ENCODE measurements at regions not wholly inside any gene's neighbourhood (a gene's known extent, or its start where the extent isn't known, plus 50 kb on each side); places are given as distances from the start of the nearest gene placed in this dataset.

- 40% methylated on average over 1 of the region's 5 CpGs for WGBS (ENCODE audit: insufficient coverage)
- Histone ChIP-seq H3K4me1 (ENCODE audit: control insufficient read depth, insufficient read depth, low read length) (no peaks in the 10 kb centered on the region), H3K4me3 (ENCODE audit: low read depth, low read length) (no peak overlapping the region), H3K27ac (ENCODE audit: low read depth, low read length) (no peak overlapping the region), H3K9me3 (ENCODE audit: control insufficient read depth, insufficient read depth, low read length) (no peaks in the 10 kb centered on the region), H3K27me3 (ENCODE audit: control insufficient read depth, insufficient read depth, low read length) (no peaks in the 10 kb centered on the region), H3K36me3 (ENCODE audit: control insufficient read depth, insufficient read depth, low read length) (no peaks in the 10 kb centered on the region)
- no peak for DNase-seq (ENCODE audit: low read depth in 4 of 6, low spot score in 6 of 6)
Observed at GRCh38 chr6:92922216-92922806, 497.0 kb downstream of the EPHA7 start.

DNA sequence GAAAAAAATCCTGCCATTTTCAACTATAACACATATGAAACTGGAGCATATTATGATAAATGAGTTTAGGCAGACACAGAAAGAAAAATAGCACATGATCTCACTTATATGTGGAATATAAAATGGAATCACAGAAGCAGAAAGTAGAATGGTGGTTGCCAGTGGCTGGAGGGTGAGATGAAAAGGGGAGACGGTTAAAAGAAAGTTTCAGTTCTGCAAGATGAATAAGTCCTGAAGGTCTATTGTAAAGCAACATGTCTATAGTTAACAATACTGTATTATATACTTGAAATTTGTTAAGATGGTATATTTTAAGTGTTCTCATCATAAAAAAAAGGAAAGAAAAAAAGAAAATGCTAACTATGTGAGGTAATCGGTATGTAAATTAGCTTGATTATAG, 503.9 kb downstream of the EPHA7 start:
- H3K27me3 ChIP-seq (ENCODE audit: control insufficient read depth, insufficient read depth, low read length): no peaks in the 10 kb centered on the region
- no peak overlapping the region for H3K27ac ChIP-seq (ENCODE audit: low read depth, low read length)
- H3K4me1 ChIP-seq (ENCODE audit: control insufficient read depth, insufficient read depth, low read length): no peaks in the 10 kb centered on the region
- no peak overlapping the region for H3K4me3 ChIP-seq (ENCODE audit: low read depth, low read length)
- no peak for DNase-seq (ENCODE audit: low read depth in 4 of 6, low spot score in 6 of 6)
- WGBS (ENCODE audit: insufficient coverage): no CpG with 5 or more reads among the region's 2 CpGs
- H3K9me3 ChIP-seq (ENCODE audit: control insufficient read depth, insufficient read depth, low read length): no peaks in the 10 kb centered on the region
- no peaks in the 10 kb centered on the region for H3K36me3 ChIP-seq (ENCODE audit: control insufficient read depth, insufficient read depth, low read length)

DNA sequence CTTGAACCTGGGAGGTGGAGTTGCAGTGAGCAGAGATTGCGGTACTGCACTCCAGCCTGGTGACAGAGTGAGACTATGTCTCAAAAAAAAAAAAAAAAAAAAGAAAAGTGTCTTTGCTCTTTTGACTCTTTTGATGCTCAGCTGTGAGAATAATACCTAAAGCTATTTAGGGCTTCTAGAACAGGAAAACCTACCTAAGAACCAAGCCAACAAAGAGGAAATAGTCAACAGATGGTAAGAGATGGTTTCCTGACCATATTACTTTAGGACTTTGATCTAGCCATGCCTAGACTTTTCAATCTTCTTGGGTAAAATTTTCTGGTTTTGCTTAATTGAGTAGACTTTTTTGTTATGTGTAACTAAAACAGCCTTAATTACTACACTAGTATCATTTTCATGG, 508.1 kb downstream of the EPHA7 start:
- H3K9me3 ChIP-seq (ENCODE audit: control insufficient read depth, insufficient read depth, low read length): no peaks in the 10 kb centered on the region
- no peak for DNase-seq (ENCODE audit: low read depth in 4 of 6, low spot score in 6 of 6)
- no CpG with 5 or more reads among the region's 1 CpG for WGBS (ENCODE audit: insufficient coverage)
- H3K4me3 ChIP-seq (ENCODE audit: low read depth, low read length): no peak overlapping the region
- no peaks in the 10 kb centered on the region for H3K36me3 ChIP-seq (ENCODE audit: control insufficient read depth, insufficient read depth, low read length)
- no peaks in the 10 kb centered on the region for H3K27me3 ChIP-seq (ENCODE audit: control insufficient read depth, insufficient read depth, low read length)
- no peaks in the 10 kb centered on the region for H3K4me1 ChIP-seq (ENCODE audit: control insufficient read depth, insufficient read depth, low read length)
- H3K27ac ChIP-seq (ENCODE audit: low read depth, low read length): no peak overlapping the region

DNA sequence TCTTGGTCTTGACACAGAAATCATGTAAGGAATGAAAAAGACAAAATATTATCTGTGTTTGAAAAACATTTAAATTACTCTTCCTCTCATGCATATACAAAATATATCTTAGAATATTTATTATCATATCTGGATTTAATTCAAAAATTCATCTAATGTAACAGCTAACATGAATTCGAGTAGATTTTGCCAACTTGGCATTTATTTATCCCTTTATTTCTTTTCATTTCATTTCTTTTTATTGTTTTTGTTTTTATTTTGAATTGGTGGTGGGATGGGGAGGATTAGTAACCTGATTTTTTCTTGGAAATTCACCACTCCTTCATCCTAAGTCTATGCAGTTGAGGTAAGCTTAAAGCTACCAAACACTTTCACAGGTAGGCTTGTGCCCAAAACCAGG, 508.7 kb downstream of the EPHA7 start:
- Histone ChIP-seq H3K27ac (ENCODE audit: low read depth, low read length) (no peak overlapping the region), H3K4me1 (ENCODE audit: control insufficient read depth, insufficient read depth, low read length) (no peaks in the 10 kb centered on the region), H3K9me3 (ENCODE audit: control insufficient read depth, insufficient read depth, low read length) (no peaks in the 10 kb centered on the region), H3K27me3 (ENCODE audit: control insufficient read depth, insufficient read depth, low read length) (no peaks in the 10 kb centered on the region), H3K4me3 (ENCODE audit: low read depth, low read length) (no peak overlapping the region), H3K36me3 (ENCODE audit: control insufficient read depth, insufficient read depth, low read length) (no peaks in the 10 kb centered on the region)
- no peak for DNase-seq (ENCODE audit: low read depth in 4 of 6, low spot score in 6 of 6)
- WGBS (ENCODE audit: insufficient coverage): no CpG with 5 or more reads among the region's 1 CpG

- Histone ChIP-seq H3K27ac (ENCODE audit: low read depth, low read length) (no peak overlapping the region), H3K9me3 (ENCODE audit: control insufficient read depth, insufficient read depth, low read length) (no peaks in the 10 kb centered on the region), H3K27me3 (ENCODE audit: control insufficient read depth, insufficient read depth, low read length) (no peaks in the 10 kb centered on the region), H3K4me1 (ENCODE audit: control insufficient read depth, insufficient read depth, low read length) (no peaks in the 10 kb centered on the region), H3K36me3 (ENCODE audit: control insufficient read depth, insufficient read depth, low read length) (no peaks in the 10 kb centered on the region), H3K4me3 (ENCODE audit: low read depth, low read length) (no peak overlapping the region)
- no CpG with 5 or more reads among the region's 1 CpG for WGBS (ENCODE audit: insufficient coverage)
- DNase-seq (ENCODE audit: low read depth in 4 of 6, low spot score in 6 of 6): no peak
Observed at GRCh38 chr6:92906385-92906784, 513.0 kb downstream of the EPHA7 start.

DNA sequence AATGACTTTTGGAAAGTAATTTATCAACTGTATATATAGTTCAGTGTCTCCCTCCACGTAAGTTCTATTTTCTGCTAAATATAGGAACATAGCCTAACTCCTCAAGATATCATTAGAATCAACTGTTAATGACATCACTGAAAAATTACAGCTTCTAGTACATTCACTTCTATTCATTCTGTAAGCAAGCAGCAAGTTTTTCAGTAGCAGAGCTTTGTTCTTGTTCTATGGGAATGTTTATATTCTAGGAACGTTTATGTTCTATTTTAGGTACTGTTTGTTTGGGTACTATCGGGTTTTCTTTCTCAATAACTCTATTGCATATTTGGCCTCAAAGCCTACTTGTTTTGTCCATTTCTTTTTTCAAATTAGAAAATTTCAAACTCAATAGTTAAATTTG, 525.6 kb downstream of the EPHA7 start:
- Histone ChIP-seq H3K27me3 (ENCODE audit: control insufficient read depth, insufficient read depth, low read length) (no peaks in the 10 kb centered on the region), H3K4me3 (ENCODE audit: low read depth, low read length) (no peak overlapping the region), H3K27ac (ENCODE audit: low read depth, low read length) (no peak overlapping the region), H3K4me1 (ENCODE audit: control insufficient read depth, insufficient read depth, low read length) (no peaks in the 10 kb centered on the region), H3K9me3 (ENCODE audit: control insufficient read depth, insufficient read depth, low read length) (peaks cover 8% of the 10 kb centered on the region), H3K36me3 (ENCODE audit: control insufficient read depth, insufficient read depth, low read length) (no peaks in the 10 kb centered on the region)
- no CpG with 5 or more reads among the region's 3 CpGs for WGBS (ENCODE audit: insufficient coverage)
- DNase-seq (ENCODE audit: low read depth in 4 of 6, low spot score in 6 of 6): no peak

DNA sequence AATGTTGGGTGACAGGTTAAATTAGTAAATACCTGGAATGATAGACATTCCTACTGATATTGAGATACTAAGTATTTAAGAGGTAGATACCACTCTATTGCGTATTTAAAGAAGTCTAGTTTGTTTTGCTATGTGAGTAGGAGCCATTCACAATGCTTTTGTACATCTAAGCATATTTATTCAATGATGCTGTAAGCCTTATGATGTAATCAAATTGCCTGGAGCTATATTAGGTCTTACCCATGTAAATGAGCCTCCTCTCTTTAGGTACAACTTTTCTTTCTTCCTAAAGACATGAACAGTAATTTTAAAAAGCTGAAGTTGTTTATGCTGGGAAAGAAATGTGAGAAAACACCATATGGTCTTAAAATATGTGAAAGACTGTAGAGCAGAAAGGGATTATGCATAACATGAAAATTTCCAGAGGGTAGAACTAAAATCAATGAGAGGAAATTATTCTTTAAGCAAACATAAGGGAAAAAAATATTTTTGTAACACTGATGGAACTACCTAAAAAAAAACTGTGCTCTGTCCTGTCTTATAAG, 526.7 kb downstream of the EPHA7 start:
- Histone ChIP-seq H3K36me3 (ENCODE audit: control insufficient read depth, insufficient read depth, low read length) (no peaks in the 10 kb centered on the region), H3K4me3 (ENCODE audit: low read depth, low read length) (no peak overlapping the region), H3K9me3 (ENCODE audit: control insufficient read depth, insufficient read depth, low read length) (peaks cover 8% of the 10 kb centered on the region), H3K27me3 (ENCODE audit: control insufficient read depth, insufficient read depth, low read length) (no peaks in the 10 kb centered on the region), H3K4me1 (ENCODE audit: control insufficient read depth, insufficient read depth, low read length) (no peaks in the 10 kb centered on the region), H3K27ac (ENCODE audit: low read depth, low read length) (no peak overlapping the region)
- peak in 1 of 6 donors; percentile 83 for DNase-seq (ENCODE audit: low read depth in 4 of 6, low spot score in 6 of 6)
- no CpG with 5 or more reads among the region's 1 CpG for WGBS (ENCODE audit: insufficient coverage)

DNA sequence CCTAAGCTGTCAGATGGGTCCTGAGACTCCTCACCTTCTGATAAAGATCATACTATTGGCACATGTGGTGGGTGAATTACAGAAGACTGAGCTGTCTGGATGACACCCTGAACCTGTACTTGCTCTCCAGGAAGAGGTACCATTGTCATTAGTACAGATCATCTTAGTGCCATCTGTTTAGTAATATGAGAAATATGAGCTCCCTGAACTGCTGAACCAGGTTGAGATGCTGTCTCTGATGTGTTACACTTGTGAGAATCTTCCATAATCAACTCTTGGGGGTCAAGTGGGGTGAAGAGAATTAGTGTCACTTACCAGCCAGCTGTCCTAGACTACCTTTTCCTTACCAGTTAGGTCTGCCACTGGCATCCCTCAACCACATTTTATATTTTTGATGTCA, 531.0 kb downstream of the EPHA7 start:
- H3K9me3 ChIP-seq (ENCODE audit: control insufficient read depth, insufficient read depth, low read length): peaks cover 8% of the 10 kb centered on the region
- H3K36me3 ChIP-seq (ENCODE audit: control insufficient read depth, insufficient read depth, low read length): no peaks in the 10 kb centered on the region
- H3K4me1 ChIP-seq (ENCODE audit: control insufficient read depth, insufficient read depth, low read length): no peaks in the 10 kb centered on the region
- no peak overlapping the region for H3K4me3 ChIP-seq (ENCODE audit: low read depth, low read length)
- H3K27ac ChIP-seq (ENCODE audit: low read depth, low read length): no peak overlapping the region
- H3K27me3 ChIP-seq (ENCODE audit: control insufficient read depth, insufficient read depth, low read length): no peaks in the 10 kb centered on the region
- DNase-seq (ENCODE audit: low read depth in 4 of 6, low spot score in 6 of 6): no peak

GRCh38 chr6:92887871-92888270, 531.5 kb downstream of the EPHA7 start:
- Histone ChIP-seq H3K4me1 (ENCODE audit: control insufficient read depth, insufficient read depth, low read length) (no peaks in the 10 kb centered on the region), H3K4me3 (ENCODE audit: low read depth, low read length) (no peak overlapping the region)

DNA sequence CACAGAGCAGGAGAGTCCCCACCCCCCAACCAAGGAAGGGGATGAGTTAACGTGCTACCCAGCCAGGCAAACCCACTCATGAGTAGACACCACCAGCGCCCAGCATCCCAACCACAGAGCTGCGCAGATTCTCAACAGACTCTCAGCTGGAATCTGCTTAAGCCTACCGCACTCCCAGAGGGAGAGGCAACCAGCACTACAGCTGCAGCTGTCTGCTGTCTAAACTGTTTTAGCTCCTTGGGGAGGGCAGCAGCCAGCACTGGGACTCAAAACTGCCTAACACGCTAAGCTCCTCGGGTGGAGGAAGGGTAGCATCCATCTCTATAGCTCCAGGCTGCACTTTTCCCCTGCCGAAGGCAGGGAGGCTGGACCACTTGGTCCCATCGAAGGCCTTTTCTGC, 539.8 kb downstream of the EPHA7 start:
- no peak for DNase-seq (ENCODE audit: low read depth in 4 of 6, low spot score in 6 of 6)
- no peak overlapping the region for H3K4me3 ChIP-seq (ENCODE audit: low read depth, low read length)
- no peaks in the 10 kb centered on the region for H3K9me3 ChIP-seq (ENCODE audit: control insufficient read depth, insufficient read depth, low read length)
- H3K36me3 ChIP-seq (ENCODE audit: control insufficient read depth, insufficient read depth, low read length): no peaks in the 10 kb centered on the region
- H3K27me3 ChIP-seq (ENCODE audit: control insufficient read depth, insufficient read depth, low read length): no peaks in the 10 kb centered on the region
- WGBS (ENCODE audit: insufficient coverage): 100% methylated on average over 5 of the region's 8 CpGs
- H3K27ac ChIP-seq (ENCODE audit: low read depth, low read length): no peak overlapping the region
- H3K4me1 ChIP-seq (ENCODE audit: control insufficient read depth, insufficient read depth, low read length): no peaks in the 10 kb centered on the region

More at GRCh38 chr6:92887871-92888270, 531.5 kb downstream of the EPHA7 start:
- no peaks in the 10 kb centered on the region for H3K27me3 ChIP-seq (ENCODE audit: control insufficient read depth, insufficient read depth, low read length)
- DNase-seq (ENCODE audit: low read depth in 4 of 6, low spot score in 6 of 6): no peak
- no peak overlapping the region for H3K27ac ChIP-seq (ENCODE audit: low read depth, low read length)
- no peaks in the 10 kb centered on the region for H3K36me3 ChIP-seq (ENCODE audit: control insufficient read depth, insufficient read depth, low read length)
- H3K9me3 ChIP-seq (ENCODE audit: control insufficient read depth, insufficient read depth, low read length): peaks cover 8% of the 10 kb centered on the region
